Esophagus squamous epithelium (tissue), 4 donors: ENCODE measurements at regions not wholly inside any gene's neighbourhood (a gene's known extent, or its start where the extent isn't known, plus 50 kb on each side); places are given as distances from the start of the nearest gene placed in this dataset.

Experiments used
- POLR2A ChIP-seq, 4 donors: fragments of 450-650 bp; IDR thresholded peaks; one replicate each; pipeline ENCODE4 v1.6.1; 2017; ENCODE audit warnings: antibody characterized with exemption in 4 of 4, mild to moderate bottlenecking in 4 of 4, moderate library complexity in 3 of 4
- TF ChIP-seq, protein P1 (sequence below), 6 experiments: fragments of 450-650 bp in 4 of 6; fragments of 200-600 bp in 2 of 6; sonication (generic) in 2 of 6; IDR thresholded peaks; one replicate each; pipeline ENCODE4 v1.5.1; 2016 to 2019; ENCODE audit warnings: antibody characterized with exemption in 6 of 6, mild to moderate bottlenecking in 4 of 6, moderate library complexity in 4 of 6

- TF ChIP-seq POLR2A (IDR thresholded peaks at IDR 0.05): no peak
- TF ChIP-seq, protein P1, sequence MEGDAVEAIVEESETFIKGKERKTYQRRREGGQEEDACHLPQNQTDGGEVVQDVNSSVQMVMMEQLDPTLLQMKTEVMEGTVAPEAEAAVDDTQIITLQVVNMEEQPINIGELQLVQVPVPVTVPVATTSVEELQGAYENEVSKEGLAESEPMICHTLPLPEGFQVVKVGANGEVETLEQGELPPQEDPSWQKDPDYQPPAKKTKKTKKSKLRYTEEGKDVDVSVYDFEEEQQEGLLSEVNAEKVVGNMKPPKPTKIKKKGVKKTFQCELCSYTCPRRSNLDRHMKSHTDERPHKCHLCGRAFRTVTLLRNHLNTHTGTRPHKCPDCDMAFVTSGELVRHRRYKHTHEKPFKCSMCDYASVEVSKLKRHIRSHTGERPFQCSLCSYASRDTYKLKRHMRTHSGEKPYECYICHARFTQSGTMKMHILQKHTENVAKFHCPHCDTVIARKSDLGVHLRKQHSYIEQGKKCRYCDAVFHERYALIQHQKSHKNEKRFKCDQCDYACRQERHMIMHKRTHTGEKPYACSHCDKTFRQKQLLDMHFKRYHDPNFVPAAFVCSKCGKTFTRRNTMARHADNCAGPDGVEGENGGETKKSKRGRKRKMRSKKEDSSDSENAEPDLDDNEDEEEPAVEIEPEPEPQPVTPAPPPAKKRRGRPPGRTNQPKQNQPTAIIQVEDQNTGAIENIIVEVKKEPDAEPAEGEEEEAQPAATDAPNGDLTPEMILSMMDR (IDR thresholded peaks at IDR 0.05): no peak
Measured at GRCh38 chr6:26302941-26303559, 61.9 kb upstream of the BTN3A2 start.
